MM.1S (cell line): ENCODE measurements at regions not wholly inside any gene's neighbourhood (a gene's known extent, or its start where the extent isn't known, plus 50 kb on each side); places are given as distances from the start of the nearest gene placed in this dataset.

Source experiments
- DNase-seq: peaks from one replicate; pipeline ENCODE4 v3.0.0-alpha.2; 2015
- H2AFZ ChIP-seq: fragments of 300-600 bp; sonication (generic); 2 replicates; pipeline ENCODE4 v1.6.0; 2016; ENCODE audit warnings: antibody characterized with exemption, low read length
- H3F3A ChIP-seq: fragments of 300-600 bp; sonication (generic); 2 replicates; pipeline ENCODE4 v1.6.1; 2016; ENCODE audit warnings: mild to moderate bottlenecking, antibody characterized with exemption, low read length, moderate library complexity, mixed read lengths; ENCODE audit not compliant: insufficient read depth
- H3K27ac ChIP-seq: fragments of 300-600 bp; sonication (generic); 2 replicates; pipeline ENCODE4 v1.5.1; 2016; ENCODE audit warnings: mild to moderate bottlenecking, low read length
- H3K27me3 ChIP-seq: fragments of 300-600 bp; sonication (generic); replicated peaks from 2 replicates; pipeline ENCODE4 v1.6.0; 2016; ENCODE audit warnings: low read length; ENCODE audit not compliant: insufficient read depth
- H3K36me3 ChIP-seq: fragments of 300-600 bp; sonication (generic); replicated peaks from 2 replicates; pipeline ENCODE4 v1.6.1; 2016; ENCODE audit warnings: mild to moderate bottlenecking, low read length, mixed read lengths; ENCODE audit not compliant: insufficient read depth
- H3K4me1 ChIP-seq: fragments of 300-600 bp; sonication (generic); 2 replicates; pipeline ENCODE4 v1.6.1; 2016; ENCODE audit warnings: low read length, mixed read lengths
- H3K4me2 ChIP-seq: fragments of 300-600 bp; sonication (generic); 2 replicates; pipeline ENCODE4 v1.6.0; 2016; ENCODE audit warnings: low read depth, low read length
- H3K4me3 ChIP-seq: fragments of 300-600 bp; sonication (generic); 2 replicates; pipeline ENCODE4 v1.5.1; 2016; ENCODE audit warnings: low read length, mixed read lengths
- H3K79me2 ChIP-seq: fragments of 300-600 bp; sonication (generic); 2 replicates; pipeline ENCODE4 v1.6.1; 2016; ENCODE audit warnings: mixed run types, low read length, mixed read lengths
- H3K9ac ChIP-seq: fragments of 300-600 bp; sonication (generic); 2 replicates; pipeline ENCODE4 v1.6.1; 2016; ENCODE audit warnings: low read length, mixed read lengths
- H3K9me2 ChIP-seq: fragments of 300-600 bp; sonication (generic); replicated peaks from 2 replicates; pipeline ENCODE4 v1.6.1; 2016; ENCODE audit warnings: mild to moderate bottlenecking, low read length, mixed read lengths; ENCODE audit not compliant: insufficient read depth
- H3K9me3 ChIP-seq: fragments of 300-600 bp; sonication (generic); replicated peaks from 2 replicates; pipeline ENCODE4 v1.6.1; 2016; ENCODE audit warnings: mild to moderate bottlenecking, low read length, mixed read lengths; ENCODE audit not compliant: insufficient read depth
- H4K20me1 ChIP-seq: fragments of 300-600 bp; sonication (generic); 2 replicates; pipeline ENCODE4 v1.6.1; 2016; ENCODE audit warnings: mild to moderate bottlenecking, low read length, moderate library complexity, mixed read lengths; ENCODE audit not compliant: insufficient read depth
- EZH2 ChIP-seq: fragments of 300-600 bp; sonication (generic); optimal IDR thresholded peaks from 2 replicates; pipeline ENCODE3; 2017; ENCODE audit warnings: low read depth, mild to moderate bottlenecking, antibody characterized with exemption, low read length, mixed read lengths
- EZH2phosphoT487 ChIP-seq: fragments of 300-600 bp; sonication (generic); IDR thresholded peaks from 2 replicates; pipeline ENCODE4 v1.6.1; 2018; ENCODE audit warnings: antibody characterized with exemption, low read length
- TF ChIP-seq, protein P1 (sequence below): fragments of 300-600 bp; sonication (generic); IDR thresholded peaks from 2 replicates; pipeline ENCODE4 v1.5.1; 2016; ENCODE audit warnings: antibody characterized with exemption, low read length, mixed read lengths

DNA sequence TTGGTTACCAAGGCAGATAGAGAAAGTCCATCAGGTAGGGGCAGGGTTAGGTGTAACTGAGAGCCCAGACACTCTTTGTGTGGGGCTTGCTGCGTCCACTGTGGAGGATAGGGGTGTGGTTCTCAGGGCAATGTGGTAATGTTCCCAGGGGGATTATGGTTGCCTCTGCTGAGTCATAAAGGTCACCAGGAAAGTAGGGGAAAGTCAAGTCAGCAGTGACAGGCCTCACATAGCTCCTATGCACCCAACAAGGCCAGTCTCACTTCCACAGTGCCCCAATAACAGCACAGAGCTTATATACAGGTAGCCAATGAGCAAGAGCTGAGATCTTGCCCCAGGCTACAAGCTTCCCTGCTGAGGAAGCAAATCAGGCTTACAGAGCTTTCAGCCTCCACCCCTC lies 1438.0 kb upstream of the ZEB2 start:
- peak; percentile 20 for DNase-seq
- no peak overlapping the region for H2AFZ ChIP-seq
- H3K79me2 ChIP-seq, result no peaks in the 10 kb centered on the region
- H3K4me2 ChIP-seq, result no peak overlapping the region
- no peak for TF ChIP-seq EZH2
- TF ChIP-seq, protein P1, sequence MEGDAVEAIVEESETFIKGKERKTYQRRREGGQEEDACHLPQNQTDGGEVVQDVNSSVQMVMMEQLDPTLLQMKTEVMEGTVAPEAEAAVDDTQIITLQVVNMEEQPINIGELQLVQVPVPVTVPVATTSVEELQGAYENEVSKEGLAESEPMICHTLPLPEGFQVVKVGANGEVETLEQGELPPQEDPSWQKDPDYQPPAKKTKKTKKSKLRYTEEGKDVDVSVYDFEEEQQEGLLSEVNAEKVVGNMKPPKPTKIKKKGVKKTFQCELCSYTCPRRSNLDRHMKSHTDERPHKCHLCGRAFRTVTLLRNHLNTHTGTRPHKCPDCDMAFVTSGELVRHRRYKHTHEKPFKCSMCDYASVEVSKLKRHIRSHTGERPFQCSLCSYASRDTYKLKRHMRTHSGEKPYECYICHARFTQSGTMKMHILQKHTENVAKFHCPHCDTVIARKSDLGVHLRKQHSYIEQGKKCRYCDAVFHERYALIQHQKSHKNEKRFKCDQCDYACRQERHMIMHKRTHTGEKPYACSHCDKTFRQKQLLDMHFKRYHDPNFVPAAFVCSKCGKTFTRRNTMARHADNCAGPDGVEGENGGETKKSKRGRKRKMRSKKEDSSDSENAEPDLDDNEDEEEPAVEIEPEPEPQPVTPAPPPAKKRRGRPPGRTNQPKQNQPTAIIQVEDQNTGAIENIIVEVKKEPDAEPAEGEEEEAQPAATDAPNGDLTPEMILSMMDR, result no peak
- TF ChIP-seq EZH2phosphoT487, result no peak
- H3K9ac ChIP-seq, result no peak overlapping the region
- H3K27me3 ChIP-seq, result no peaks in the 10 kb centered on the region
- H3K4me3 ChIP-seq, result no peak overlapping the region
- H3K4me1 ChIP-seq, result no peaks in the 10 kb centered on the region
- no peaks in the 10 kb centered on the region; the same call in 1 of the 2 replicates for H3K9me3 ChIP-seq
- no peak overlapping the region for H3K27ac ChIP-seq
- H3K36me3 ChIP-seq, result no peaks in the 10 kb centered on the region
- H3K9me2 ChIP-seq, result no peaks in the 10 kb centered on the region
- no peaks in the 10 kb centered on the region for H3F3A ChIP-seq
- no peaks in the 10 kb centered on the region for H4K20me1 ChIP-seq

DNA sequence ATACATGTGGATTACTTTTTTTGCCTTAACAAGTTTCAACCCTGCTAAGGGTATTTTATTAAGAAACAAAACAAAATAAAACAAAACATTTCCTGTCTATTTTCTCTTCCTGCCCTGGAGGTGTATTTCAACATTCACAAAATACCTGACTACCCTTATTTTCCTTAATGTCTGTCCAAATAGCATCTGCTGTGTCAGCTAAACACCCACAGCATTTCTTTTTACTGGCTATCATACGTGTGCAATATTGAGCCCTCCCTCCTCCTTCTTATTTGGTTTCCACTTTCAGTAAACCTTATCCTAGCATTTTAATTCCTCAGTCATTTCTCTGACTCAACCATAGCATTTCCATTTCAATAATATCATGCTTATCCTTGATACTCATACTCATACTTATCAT lies 1420.0 kb upstream of the ZEB2 start:
- H3F3A ChIP-seq, result no peaks in the 10 kb centered on the region
- TF ChIP-seq EZH2phosphoT487 (no peak), EZH2 (no peak)
- TF ChIP-seq, protein P1, result no peak
- H3K9me2 ChIP-seq, result no peaks in the 10 kb centered on the region
- no peaks in the 10 kb centered on the region for H3K36me3 ChIP-seq
- no peaks in the 10 kb centered on the region for H3K79me2 ChIP-seq
- no peak overlapping the region for H3K4me3 ChIP-seq
- no peaks in the 10 kb centered on the region for H3K4me1 ChIP-seq
- no peak overlapping the region for H3K9ac ChIP-seq
- H3K27ac ChIP-seq, result no peak overlapping the region
- DNase-seq, result no peak
- H3K27me3 ChIP-seq, result no peaks in the 10 kb centered on the region
- no peaks in the 10 kb centered on the region for H4K20me1 ChIP-seq
- no peaks in the 10 kb centered on the region for H3K9me3 ChIP-seq
- H2AFZ ChIP-seq, result no peak overlapping the region
- H3K4me2 ChIP-seq, result no peak overlapping the region

DNA sequence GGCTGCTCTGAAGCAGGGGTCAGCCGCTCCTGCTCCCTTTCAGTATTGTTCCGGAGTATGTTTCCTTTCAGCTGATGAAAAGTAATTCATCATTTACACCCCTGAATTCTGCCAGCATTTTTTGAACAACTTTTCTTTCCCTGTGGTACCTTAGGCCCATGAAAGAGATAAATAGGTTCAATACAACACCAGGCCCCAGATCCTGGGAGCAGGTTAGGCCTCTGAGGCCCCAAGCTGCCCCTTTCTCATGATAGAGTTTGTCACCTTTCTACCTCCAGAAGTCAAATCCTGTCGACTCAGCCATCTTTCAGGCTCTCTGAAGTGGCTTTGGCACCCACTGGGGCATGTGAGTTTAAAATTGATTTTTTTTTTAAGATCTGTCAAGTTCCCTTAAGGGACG lies 1415.1 kb upstream of the ZEB2 start:
- no peak overlapping the region for H3K9ac ChIP-seq
- 0 out of 2 replicates have a peak, but pooled peaks cover 4% of the 10 kb centered on the region for H3K4me1 ChIP-seq
- H3K9me3 ChIP-seq, result no peaks in the 10 kb centered on the region
- H3K4me2 ChIP-seq, result no peak overlapping the region
- no peaks in the 10 kb centered on the region for H4K20me1 ChIP-seq
- H3K9me2 ChIP-seq, result no peaks in the 10 kb centered on the region
- no peak for DNase-seq
- H3K36me3 ChIP-seq, result no peaks in the 10 kb centered on the region
- no peaks in the 10 kb centered on the region for H3K79me2 ChIP-seq
- no peaks in the 10 kb centered on the region for H3F3A ChIP-seq
- H3K27ac ChIP-seq, result no peak overlapping the region
- no peaks in the 10 kb centered on the region for H3K27me3 ChIP-seq
- TF ChIP-seq, protein P1, result no peak
- TF ChIP-seq EZH2 (no peak), EZH2phosphoT487 (no peak)
- no peak overlapping the region for H2AFZ ChIP-seq
- H3K4me3 ChIP-seq, result no peak overlapping the region
